Heart left ventricle (tissue), 13 donors: ENCODE measurements at regions not wholly inside any gene's neighbourhood (a gene's known extent, or its start where the extent isn't known, plus 50 kb on each side); places are given as distances from the start of the nearest gene placed in this dataset.

Experiments
- POLR2A ChIP-seq, 2 donors: fragments of 450-650 bp; IDR thresholded peaks; one replicate each; pipeline ENCODE4 v1.6.1; 2017; ENCODE audit warnings: antibody characterized with exemption in 2 of 2, mild to moderate bottlenecking in 2 of 2, moderate library complexity in 2 of 2
- TF ChIP-seq, protein P1 (sequence below), 12 donors: fragments of 200-600 bp; sonication (generic) in 4 of 12; IDR thresholded peaks; one replicate each; pipeline versions ENCODE4 v1.5.0 to v1.8.0; 2018 to 2022; ENCODE audit warnings: antibody characterized with exemption in 12 of 12, mild to moderate bottlenecking in 5 of 12
- donor health status: ischemic (EF 13 %, LVEDD 7.1; RV severe dilation, severe dysfunction).
- donor health status: DM: no; HTN: yes; CAD: no.
- donor health status: DM: no; HTN: no; CAD: no.
- donor health status: ischemic (EF 25% LVEDD 6.9; RV normal size, moderate dysfunction).
- donor health status: ischemic (EF 25% LVEDD 5.7; RV mildly dilated, moderate dysfunction).
- donor health status: ischemic (EF 35%, LVEDD 5.7; RV mildly dilated, moderate dysfunction).
- donor health status: nonischemic (EF 11% LVEDD 7.7; RV severe dilation, severe dysfunction).
- donor health status: DM: yes; HTN: yes; CAD: no.
- donor health status: PGD.
- donor health status: ischemic (EF 29% LVEDD 5.4; RV normal size, mild dysfunction).
- donor health status: nonischemic (EF 23%, LVEDD 6.1; RV moderate dilation, normal function).

DNA sequence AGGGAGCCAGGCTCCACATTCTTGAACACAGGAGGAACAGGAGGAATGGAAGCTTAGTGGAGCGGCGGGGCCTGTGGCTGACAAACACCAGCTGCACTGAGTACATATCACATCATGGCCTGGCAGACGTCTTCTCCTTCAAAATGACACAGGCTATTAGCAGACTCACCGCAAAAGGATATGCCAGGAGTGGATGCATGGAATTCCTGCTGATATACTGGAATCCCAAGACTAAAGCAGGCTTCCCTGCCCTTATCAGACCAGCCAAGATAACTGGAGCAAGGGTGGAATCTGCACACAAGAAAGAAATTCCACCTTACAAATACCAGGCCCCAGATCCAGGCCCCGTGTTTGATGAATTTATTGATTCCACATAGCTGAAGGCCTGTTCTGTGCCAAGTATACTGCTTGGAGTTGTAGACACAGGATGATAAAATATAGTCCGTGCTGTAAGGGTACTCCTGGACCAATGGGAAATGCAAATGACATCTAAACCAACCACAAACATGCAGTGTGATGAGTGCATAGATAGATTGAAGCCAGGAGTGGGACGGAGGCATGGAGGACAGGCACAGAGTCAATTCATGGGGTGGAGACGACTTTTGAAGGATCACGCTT is 480.5 kb upstream of the ZMIZ1 start:
- TF ChIP-seq, protein P1, sequence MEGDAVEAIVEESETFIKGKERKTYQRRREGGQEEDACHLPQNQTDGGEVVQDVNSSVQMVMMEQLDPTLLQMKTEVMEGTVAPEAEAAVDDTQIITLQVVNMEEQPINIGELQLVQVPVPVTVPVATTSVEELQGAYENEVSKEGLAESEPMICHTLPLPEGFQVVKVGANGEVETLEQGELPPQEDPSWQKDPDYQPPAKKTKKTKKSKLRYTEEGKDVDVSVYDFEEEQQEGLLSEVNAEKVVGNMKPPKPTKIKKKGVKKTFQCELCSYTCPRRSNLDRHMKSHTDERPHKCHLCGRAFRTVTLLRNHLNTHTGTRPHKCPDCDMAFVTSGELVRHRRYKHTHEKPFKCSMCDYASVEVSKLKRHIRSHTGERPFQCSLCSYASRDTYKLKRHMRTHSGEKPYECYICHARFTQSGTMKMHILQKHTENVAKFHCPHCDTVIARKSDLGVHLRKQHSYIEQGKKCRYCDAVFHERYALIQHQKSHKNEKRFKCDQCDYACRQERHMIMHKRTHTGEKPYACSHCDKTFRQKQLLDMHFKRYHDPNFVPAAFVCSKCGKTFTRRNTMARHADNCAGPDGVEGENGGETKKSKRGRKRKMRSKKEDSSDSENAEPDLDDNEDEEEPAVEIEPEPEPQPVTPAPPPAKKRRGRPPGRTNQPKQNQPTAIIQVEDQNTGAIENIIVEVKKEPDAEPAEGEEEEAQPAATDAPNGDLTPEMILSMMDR (IDR thresholded peaks at IDR 0.05) = no peak
- no peak for TF ChIP-seq POLR2A (IDR thresholded peaks at IDR 0.05)
